ENCODE measurements at regions not wholly inside any gene's neighbourhood (a gene's known extent, or its start where the extent isn't known, plus 50 kb on each side); places are given as distances from the start of the nearest gene placed in this dataset.

GRCh38 chr2:16175247-16175825 is 235.0 kb downstream of the MYCN start:
- no peak for DNase-seq (ENCODE audit: low read depth)
- no peak for TF ChIP-seq CTCF (conservative IDR thresholded peaks at IDR 0.05; ENCODE audit: low read depth, low read length)
- no peak overlapping the region for H3K4me3 ChIP-seq (ENCODE audit: low read depth, low read length)

GRCh38 chr2:16174693-16175045 is 234.3 kb downstream of the MYCN start:
- H3K4me3 ChIP-seq (ENCODE audit: low read depth, low read length) = no peak overlapping the region
- no peak for DNase-seq (ENCODE audit: low read depth)
- no peak for TF ChIP-seq CTCF (conservative IDR thresholded peaks at IDR 0.05; ENCODE audit: low read depth, low read length)

DNA sequence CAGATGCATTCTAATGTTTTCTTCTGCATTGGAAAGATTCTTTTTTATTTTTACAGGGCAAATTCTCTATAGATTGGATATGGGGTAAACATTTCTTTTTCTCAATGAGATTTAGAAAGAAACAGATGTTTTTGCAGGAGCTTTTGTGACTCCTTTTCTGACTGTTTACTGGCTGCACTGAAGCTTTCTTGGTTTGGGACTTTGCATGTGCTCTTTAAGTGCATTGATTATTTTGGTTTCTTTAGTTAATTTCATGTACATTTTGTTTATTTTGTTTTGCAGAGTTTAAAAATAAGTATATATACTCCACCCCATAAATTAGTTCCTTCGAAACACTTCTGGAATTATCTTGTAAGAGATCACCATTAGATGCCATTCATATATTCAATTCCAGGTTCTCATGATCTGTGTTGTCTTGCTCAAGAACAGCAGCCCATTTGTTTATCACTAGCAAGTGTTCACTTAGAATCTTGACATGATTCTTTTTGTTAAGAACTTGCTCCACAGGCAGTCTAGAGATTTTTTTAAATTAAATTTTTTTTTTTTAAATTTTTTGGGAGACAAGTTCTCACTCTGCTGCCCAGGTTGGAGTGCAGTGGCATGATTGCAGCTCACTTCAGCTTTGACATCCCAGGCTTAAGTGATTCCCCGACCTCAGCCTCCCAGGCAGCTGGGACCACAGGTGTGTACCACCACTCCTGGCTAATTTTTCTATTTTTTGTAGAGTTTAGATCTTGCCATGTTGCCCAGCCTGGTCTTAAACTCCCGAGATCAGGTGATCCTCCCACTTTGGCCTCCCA is 233.7 kb downstream of the MYCN start:
- no peak for TF ChIP-seq CTCF (conservative IDR thresholded peaks at IDR 0.05; ENCODE audit: low read depth, low read length)
- no peak overlapping the region for H3K4me3 ChIP-seq (ENCODE audit: low read depth, low read length)
- DNase-seq (ENCODE audit: low read depth) = no peak

GRCh38 chr2:16172324-16173175 is 232.2 kb downstream of the MYCN start:
- no peak for TF ChIP-seq CTCF (conservative IDR thresholded peaks at IDR 0.05; ENCODE audit: low read depth, low read length)
- DNase-seq (ENCODE audit: low read depth) = no peak
- no peak overlapping the region for H3K4me3 ChIP-seq (ENCODE audit: low read depth, low read length)

DNA sequence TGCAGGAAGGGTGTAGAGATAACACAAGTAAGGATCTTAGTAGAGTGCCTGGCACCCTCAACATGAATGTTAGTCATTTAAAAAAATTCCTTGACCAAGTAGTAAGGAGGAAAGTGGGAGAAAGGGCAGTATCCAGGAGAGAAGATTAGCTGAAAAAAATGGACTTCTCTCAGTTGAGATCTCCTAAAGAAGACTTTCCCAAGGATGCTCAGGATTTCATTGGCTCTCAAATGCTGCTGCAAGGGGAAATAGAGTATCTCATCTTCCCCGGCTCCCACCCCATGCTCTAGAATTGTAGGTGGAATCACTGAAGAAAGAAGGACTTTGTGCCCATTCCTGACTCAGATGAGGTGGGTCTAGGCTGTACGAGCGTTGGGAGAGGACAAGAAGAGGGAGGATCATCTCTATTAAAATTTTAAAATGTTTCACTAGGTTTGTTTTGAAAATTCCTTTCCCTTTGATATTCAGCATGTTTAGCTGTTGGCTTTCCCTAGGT is 231.1 kb downstream of the MYCN start:
- no peak overlapping the region for H3K4me3 ChIP-seq (ENCODE audit: low read depth, low read length)
- TF ChIP-seq CTCF (conservative IDR thresholded peaks at IDR 0.05; ENCODE audit: low read depth, low read length) = no peak
- no peak for DNase-seq (ENCODE audit: low read depth)

GRCh38 chr2:16170675-16171424 is 230.5 kb downstream of the MYCN start:
- TF ChIP-seq CTCF (conservative IDR thresholded peaks at IDR 0.05; ENCODE audit: low read depth, low read length) = no peak
- DNase-seq (ENCODE audit: low read depth) = no peak
- H3K4me3 ChIP-seq (ENCODE audit: low read depth, low read length) = no peak overlapping the region

Measured in choroid plexus epithelial cell (primary cell).